Left ventricle myocardium superior (tissue), 1 donor: ENCODE measurements at regions not wholly inside any gene's neighbourhood (a gene's known extent, or its start where the extent isn't known, plus 50 kb on each side); places are given as distances from the start of the nearest gene placed in this dataset.

Source experiments
- ATAC-seq: fragments of 200-7000 bp; cut with Tn5 transposase; one replicate; pipeline ENCODE4 v1.9.1; 2020; ENCODE audit warnings: mild to moderate bottlenecking, moderate library complexity
- DNase-seq: peaks from one replicate; pipeline ENCODE4 v3.0.0-alpha.2; 2020
- intact Hi-C: fragments of 100-400 bp; cut with micrococcal nuclease; formaldehyde crosslinking; loops from one replicate; pipeline ENCODE4 v1.11.0; 2022
- donor health status: DM: no; HTN: yes; CAD: no; lungs with severe emphysema.

DNA sequence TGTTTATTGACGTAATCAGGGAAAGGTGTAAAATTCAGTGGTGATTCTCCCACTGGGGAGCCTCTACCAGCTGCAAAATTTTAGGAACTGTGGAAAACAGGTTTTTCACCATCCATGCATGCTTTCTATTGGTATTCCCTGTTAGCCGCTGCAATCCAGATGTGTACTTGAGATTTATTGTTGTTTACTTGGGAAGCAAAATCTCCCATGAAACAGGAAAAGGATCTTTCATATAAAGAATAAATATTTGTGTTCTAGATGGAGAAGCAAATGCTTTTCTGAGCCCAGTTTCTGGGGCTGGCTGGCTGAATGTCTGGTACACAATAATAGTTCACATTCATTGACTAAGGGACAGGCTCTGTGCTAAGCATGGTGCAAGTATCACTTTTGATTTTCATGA, 144.6 kb upstream of the RASGRP1 start:
- intact Hi-C loops, result loop anchor here (10.0 kb wide), 1 partner anchor 1046 kb away; no protein-coding TSS in a partner anchor
- DNase-seq, result no peak
- ATAC-seq, result no peak

- ATAC-seq (no peak), DNase-seq (no peak)
- intact Hi-C loops, result no loop called here
Observed at GRCh38 chr15:38714309-38715072, 149.9 kb upstream of the RASGRP1 start.

GRCh38 chr15:38720893-38721567, 156.4 kb upstream of the RASGRP1 start:
- ATAC-seq, result no peak
- intact Hi-C loops, result no loop called here
- no peak for DNase-seq

DNA sequence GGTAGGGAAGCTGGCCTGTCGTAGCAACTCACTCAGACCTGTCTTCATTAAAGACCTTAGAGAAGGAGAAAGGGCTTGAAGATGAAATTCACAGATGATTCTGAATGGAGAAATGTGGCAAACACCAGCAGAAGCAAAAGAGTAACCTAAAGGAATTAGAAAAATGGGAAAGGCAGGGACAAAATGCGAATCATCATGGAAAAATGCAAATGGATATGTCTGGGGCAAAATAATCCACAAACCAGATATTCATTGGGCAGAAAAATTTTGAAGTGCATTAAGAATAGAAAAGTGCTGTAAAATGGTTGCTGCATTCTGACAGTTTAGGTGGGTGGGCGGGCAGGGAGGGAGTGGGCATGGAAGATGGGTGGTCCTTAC, 156.9 kb upstream of the RASGRP1 start:
- intact Hi-C loops, result no loop called here
- DNase-seq (no peak), ATAC-seq (no peak)

GRCh38 chr15:38722236-38722635, 157.6 kb upstream of the RASGRP1 start:
- intact Hi-C loops, result no loop called here
- DNase-seq (no peak), ATAC-seq (no peak)

- no peak for ATAC-seq
- intact Hi-C loops, result no loop called here
- no peak for DNase-seq
Observed at GRCh38 chr15:38724827-38725226, 160.2 kb upstream of the RASGRP1 start.

GRCh38 chr15:38726187-38726586, 161.6 kb upstream of the RASGRP1 start:
- DNase-seq (no peak), ATAC-seq (no peak)
- intact Hi-C loops, result no loop called here

DNA sequence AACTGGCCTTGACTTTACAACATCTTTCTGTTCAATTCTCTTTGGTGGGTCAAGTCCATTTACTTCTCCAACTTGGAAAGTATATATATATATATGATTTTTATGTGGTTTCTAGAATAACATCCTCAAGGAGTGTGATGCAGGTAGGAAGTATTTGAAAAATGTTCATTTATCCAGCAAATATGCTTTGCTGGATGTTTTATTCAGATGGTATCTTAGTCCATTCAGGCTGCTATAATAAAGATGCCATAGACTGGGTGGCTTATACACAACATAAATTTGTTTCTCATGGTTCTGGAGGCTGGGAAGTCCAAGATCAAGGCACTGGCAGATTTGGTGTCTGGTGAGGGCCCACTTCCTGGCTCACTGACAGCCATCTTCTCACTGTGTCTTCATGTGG, 168.7 kb upstream of the RASGRP1 start:
- intact Hi-C loops, result no loop called here
- ATAC-seq (no peak), DNase-seq (no peak)

GRCh38 chr15:38740206-38740605, 175.6 kb upstream of the RASGRP1 start:
- intact Hi-C loops, result no loop called here
- DNase-seq (no peak), ATAC-seq (no peak)

- ATAC-seq (no peak), DNase-seq (no peak)
- intact Hi-C loops, result no loop called here
Observed at GRCh38 chr15:38743147-38743546, 178.5 kb upstream of the RASGRP1 start.

DNA sequence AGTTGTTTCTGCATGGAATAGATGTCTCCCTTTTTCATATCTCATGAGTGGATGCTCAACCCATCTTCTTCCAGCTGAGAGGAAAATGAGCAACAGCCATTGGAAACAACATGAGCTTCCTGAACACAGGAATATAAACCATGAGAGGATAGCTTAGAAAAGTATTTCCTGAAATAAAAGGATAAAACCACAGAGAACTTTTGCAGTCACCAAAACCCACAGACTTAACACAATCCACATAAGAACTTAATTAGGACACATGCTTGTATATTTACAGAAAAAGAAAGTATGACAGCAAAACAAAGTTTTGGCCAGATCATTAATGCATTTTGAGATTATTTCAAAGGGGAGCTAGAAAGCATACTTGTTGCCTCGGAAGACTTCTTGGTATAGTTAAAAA, 180.5 kb upstream of the RASGRP1 start:
- DNase-seq (no peak), ATAC-seq (no peak)
- intact Hi-C loops, result no loop called here

DNA sequence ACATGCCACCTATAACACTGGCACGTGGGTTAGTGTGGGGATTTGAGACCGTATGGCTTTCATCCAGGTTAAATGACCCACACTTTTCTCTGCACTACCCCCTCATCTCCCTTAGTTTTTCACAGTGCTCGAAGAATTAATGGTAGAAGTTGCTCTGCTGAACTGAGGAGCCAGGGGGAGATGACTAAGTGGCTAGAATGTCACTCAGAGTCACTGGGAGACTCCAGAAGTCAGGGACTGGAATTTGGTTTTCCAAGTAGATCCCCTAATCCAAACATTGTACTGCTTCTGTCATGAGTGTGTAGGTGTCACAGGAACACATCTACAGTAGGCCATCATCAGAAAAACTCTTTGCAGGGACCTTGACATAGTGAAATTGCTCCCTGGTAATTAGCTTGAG, 181.0 kb upstream of the RASGRP1 start:
- DNase-seq (no peak), ATAC-seq (no peak)
- intact Hi-C loops, result no loop called here

DNA sequence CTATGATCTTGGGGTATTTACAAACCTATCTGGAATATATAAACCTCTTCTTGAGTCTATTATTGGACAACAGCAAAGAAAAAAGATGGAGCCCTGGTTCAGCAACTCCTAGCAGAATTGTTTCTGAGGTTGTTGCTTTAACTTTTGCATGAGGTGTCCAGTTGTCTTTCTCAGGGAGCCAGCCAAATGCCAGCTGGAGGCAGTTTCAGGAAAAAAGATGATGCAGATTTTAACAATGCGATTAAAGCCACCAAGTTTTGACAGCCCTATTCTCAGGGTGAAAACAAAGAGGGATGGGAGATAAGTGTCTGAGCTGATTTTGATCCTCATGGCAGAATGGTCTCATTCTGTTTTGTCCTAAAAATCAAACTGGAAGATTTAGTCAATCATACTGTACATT, 181.6 kb upstream of the RASGRP1 start:
- intact Hi-C loops, result no loop called here
- no peak for ATAC-seq
- DNase-seq, result no peak

GRCh38 chr15:38748710-38749109, 184.1 kb upstream of the RASGRP1 start:
- DNase-seq, result no peak
- intact Hi-C loops, result no loop called here
- no peak for ATAC-seq

DNA sequence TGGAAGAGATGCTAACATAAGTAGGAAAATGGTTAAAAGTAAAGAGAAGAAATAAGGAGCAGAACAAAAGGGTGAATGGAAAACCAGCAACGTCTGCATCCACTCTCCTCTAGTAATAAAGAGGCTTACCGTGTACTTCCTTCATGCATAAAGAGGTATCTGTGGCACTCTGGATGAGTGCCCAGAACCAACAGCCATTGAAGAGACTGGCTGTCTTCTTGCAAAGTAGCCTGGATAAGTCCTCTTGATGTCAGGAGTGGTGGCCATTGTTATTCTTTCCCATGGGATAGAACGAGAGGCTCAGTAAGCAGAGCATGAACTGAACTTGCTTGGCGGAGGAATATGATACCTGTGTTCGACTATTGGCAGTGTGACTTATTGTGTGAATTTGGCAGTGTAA, 186.2 kb upstream of the RASGRP1 start:
- ATAC-seq (no peak), DNase-seq (no peak)
- intact Hi-C loops, result no loop called here

DNA sequence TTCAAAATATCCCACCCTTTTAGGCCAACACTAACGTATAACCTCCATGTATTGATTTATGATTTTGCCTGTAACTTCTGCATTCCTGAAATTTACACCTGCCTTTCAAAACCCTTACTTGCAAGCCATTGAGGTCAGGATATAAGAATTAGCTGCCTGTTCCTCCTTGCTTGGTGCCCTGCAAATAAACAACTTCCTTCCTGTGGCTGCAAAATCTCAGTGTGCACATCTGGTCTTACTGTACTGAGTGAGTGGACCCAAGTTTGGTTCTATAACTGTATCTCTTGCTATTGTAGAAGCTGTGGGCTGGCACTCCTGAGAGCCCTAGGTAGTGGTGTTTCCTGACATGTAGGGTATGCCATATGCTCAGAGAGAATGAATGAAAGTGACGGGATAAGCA, 191.1 kb upstream of the RASGRP1 start:
- ATAC-seq (no peak), DNase-seq (no peak)
- intact Hi-C loops, result no loop called here

- DNase-seq (no peak), ATAC-seq (no peak)
- intact Hi-C loops, result no loop called here
Observed at GRCh38 chr15:38756441-38756840, 191.8 kb upstream of the RASGRP1 start.

DNA sequence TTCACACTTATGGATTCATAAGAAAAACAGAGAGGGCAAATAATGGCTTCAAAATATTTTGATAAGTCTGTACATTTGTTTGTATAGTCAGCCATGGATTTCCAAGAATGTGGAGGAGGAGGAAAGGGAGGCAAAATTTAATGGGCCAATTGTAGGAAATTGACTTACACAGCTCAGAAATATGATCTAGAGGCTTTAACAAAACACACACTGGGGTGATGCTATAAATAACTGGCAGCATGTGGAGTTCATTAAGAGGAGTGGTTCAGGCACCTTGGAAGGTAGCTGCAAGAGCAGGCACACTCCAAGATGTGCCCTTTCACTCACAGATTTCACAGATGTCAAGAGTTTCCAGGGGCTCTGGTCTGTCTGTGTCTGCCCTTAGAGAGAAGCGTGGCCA, 193.4 kb upstream of the RASGRP1 start:
- ATAC-seq (no peak), DNase-seq (no peak)
- intact Hi-C loops, result no loop called here

GRCh38 chr15:38761681-38762080, 197.1 kb upstream of the RASGRP1 start:
- intact Hi-C loops, result no loop called here

GRCh38 chr15:38768970-38769369, 204.4 kb upstream of the RASGRP1 start:
- DNase-seq, result peak; percentile 39

More at GRCh38 chr15:38761681-38762080, 197.1 kb upstream of the RASGRP1 start:
- ATAC-seq, result no peak
- DNase-seq, result no peak

GRCh38 chr15:38769492-38769891, 204.9 kb upstream of the RASGRP1 start:
- DNase-seq (no peak), ATAC-seq (no peak)
- intact Hi-C loops, result no loop called here

More at GRCh38 chr15:38768970-38769369, 204.4 kb upstream of the RASGRP1 start:
- peak; percentile 24 for ATAC-seq
- intact Hi-C loops, result no loop called here
